GM19239 (cell line): ENCODE measurements at regions not wholly inside any gene's neighbourhood (a gene's known extent, or its start where the extent isn't known, plus 50 kb on each side); places are given as distances from the start of the nearest gene placed in this dataset.
"Not testable (repeated sequence)": the region's sequence is repeated elsewhere in the genome, so short reads cannot be mapped to it uniquely, and the experiment has no call there.

Experiments used
- DNase-seq: peaks from one replicate; pipeline ENCODE4 v3.0.0; 2011; ENCODE audit warnings: low spot score; ENCODE audit not compliant: insufficient read length
- FAIRE-seq: peaks from 2 replicates; lab custom pipeline; 2011; peaks lifted over from hg19 to GRCh38; lab: Jason Lieb, UNC

- not testable (repeated sequence) for FAIRE-seq, DNase-seq
Observed at GRCh38 chr2:16748511-16749266, 83.1 kb upstream of the CYRIA start.

GRCh38 chr2:16747689-16748088 lies 82.1 kb upstream of the CYRIA start:
- FAIRE-seq, result no peak
- DNase-seq, result no peak

GRCh38 chr2:16747257-16747656 lies 81.6 kb upstream of the CYRIA start:
- FAIRE-seq (no peak), DNase-seq (no peak)

- FAIRE-seq, result no peak
- DNase-seq, result no peak
Observed at GRCh38 chr2:16746833-16747232, 81.2 kb upstream of the CYRIA start.

GRCh38 chr2:16746329-16746728 lies 80.7 kb upstream of the CYRIA start:
- no peak for DNase-seq
- no peak for FAIRE-seq

GRCh38 chr2:16745466-16745865 lies 79.8 kb upstream of the CYRIA start:
- FAIRE-seq, result no peak
- no peak for DNase-seq

- no peak for FAIRE-seq
Observed at GRCh38 chr2:16744521-16744920, 78.9 kb upstream of the CYRIA start.

GRCh38 chr2:16742026-16742425 lies 76.4 kb upstream of the CYRIA start:
- DNase-seq, result no peak
- no peak for FAIRE-seq

More at GRCh38 chr2:16744521-16744920, 78.9 kb upstream of the CYRIA start:
- DNase-seq, result no peak

- FAIRE-seq (no peak), DNase-seq (no peak)
Observed at GRCh38 chr2:16741498-16741897, 75.9 kb upstream of the CYRIA start.

GRCh38 chr2:16739778-16740581 lies 74.3 kb upstream of the CYRIA start:
- DNase-seq, result no peak

GRCh38 chr2:16738361-16739225 lies 73.0 kb upstream of the CYRIA start:
- FAIRE-seq, result no peak
- DNase-seq, result no peak

More at GRCh38 chr2:16739778-16740581, 74.3 kb upstream of the CYRIA start:
- FAIRE-seq, result no peak

- FAIRE-seq (no peak), DNase-seq (no peak)
Observed at GRCh38 chr2:16737812-16738211, 72.2 kb upstream of the CYRIA start.

GRCh38 chr2:16736633-16737032 lies 71.0 kb upstream of the CYRIA start:
- DNase-seq (no peak), FAIRE-seq (no peak)

- no peak for FAIRE-seq
- DNase-seq, result no peak
Observed at GRCh38 chr2:16729335-16729734, 63.7 kb upstream of the CYRIA start.

- FAIRE-seq, result no peak
- DNase-seq, result no peak
Observed at GRCh38 chr2:16728351-16729136, 62.9 kb upstream of the CYRIA start.

- FAIRE-seq, DNase-seq: not testable (repeated sequence)
Observed at GRCh38 chr2:16727849-16728248, 62.2 kb upstream of the CYRIA start.

GRCh38 chr2:16727256-16727655 lies 61.6 kb upstream of the CYRIA start:
- FAIRE-seq, result no peak
- DNase-seq, result no peak

- DNase-seq (no peak), FAIRE-seq (no peak)
Observed at GRCh38 chr2:16726577-16726976, 60.9 kb upstream of the CYRIA start.

GRCh38 chr2:16726147-16726546 lies 60.5 kb upstream of the CYRIA start:
- FAIRE-seq, result no peak

GRCh38 chr2:16725549-16725948 lies 59.9 kb upstream of the CYRIA start:
- no peak for FAIRE-seq

More at GRCh38 chr2:16726147-16726546, 60.5 kb upstream of the CYRIA start:
- no peak for DNase-seq

More at GRCh38 chr2:16725549-16725948, 59.9 kb upstream of the CYRIA start:
- DNase-seq, result no peak
